ENCODE measurements at regions not wholly inside any gene's neighbourhood (a gene's known extent, or its start where the extent isn't known, plus 50 kb on each side); places are given as distances from the start of the nearest gene placed in this dataset.

DNA sequence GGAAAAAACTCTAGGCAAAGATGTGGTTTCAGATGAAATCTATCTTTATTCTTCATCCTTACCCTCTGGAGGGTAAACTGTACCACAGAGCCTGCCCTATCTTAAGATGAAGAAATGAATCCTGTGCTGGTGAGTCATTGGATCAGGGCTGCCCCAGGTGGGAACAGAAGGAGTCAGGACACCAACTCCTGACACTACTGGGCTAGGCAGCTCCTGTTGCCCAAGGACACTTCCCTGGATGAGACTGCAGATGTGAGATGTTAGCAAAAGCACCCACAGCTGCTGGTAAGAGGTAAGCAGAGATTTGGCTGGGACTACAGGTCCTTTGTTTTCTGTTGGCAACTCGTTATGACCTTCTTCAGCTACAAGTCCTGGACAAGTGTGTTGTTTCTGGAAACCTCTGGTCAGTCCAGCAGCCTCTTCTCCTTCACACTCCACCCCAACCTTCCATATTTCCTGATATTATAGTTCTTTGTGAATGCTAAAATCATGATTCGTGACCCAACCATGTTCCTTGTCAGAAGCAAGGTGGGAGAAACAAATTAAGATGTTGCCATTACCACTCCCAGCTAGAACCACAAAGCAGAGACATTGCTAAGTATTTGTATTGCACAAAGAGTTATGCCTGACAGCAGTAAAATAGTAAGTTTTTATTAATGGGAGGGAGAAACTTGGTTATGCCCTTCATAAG lies 104.2 kb upstream of the TGFBR2 start (continued):
- TF ChIP-seq, protein P1, sequence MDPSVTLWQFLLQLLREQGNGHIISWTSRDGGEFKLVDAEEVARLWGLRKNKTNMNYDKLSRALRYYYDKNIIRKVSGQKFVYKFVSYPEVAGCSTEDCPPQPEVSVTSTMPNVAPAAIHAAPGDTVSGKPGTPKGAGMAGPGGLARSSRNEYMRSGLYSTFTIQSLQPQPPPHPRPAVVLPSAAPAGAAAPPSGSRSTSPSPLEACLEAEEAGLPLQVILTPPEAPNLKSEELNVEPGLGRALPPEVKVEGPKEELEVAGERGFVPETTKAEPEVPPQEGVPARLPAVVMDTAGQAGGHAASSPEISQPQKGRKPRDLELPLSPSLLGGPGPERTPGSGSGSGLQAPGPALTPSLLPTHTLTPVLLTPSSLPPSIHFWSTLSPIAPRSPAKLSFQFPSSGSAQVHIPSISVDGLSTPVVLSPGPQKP (IDR thresholded peaks at IDR 0.05; ENCODE audit: borderline replicate concordance, low read depth, low read length), result no peak

DNA sequence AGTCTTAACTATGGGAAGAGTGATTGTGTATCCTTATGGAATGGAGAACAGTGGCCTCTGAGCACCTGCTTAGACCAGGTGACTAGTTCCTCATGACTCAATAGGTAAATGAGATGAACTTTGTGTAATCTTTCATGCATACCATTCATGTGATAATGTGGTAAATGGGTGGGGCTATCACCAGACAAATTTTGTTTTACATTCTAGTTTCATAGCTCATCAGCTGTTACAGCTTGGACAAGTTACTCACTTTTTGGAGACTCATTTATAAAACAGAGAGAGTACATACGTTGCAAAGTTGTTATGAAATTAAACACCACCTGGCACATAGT lies 103.7 kb upstream of the TGFBR2 start:
- Histone ChIP-seq H2AK5ac (ENCODE audit: low read depth, low read length) (no peak overlapping the region; the same call in 1 of the 2 replicates), H2BK20ac (ENCODE audit: low read depth, low read length) (no peak overlapping the region), H3K36me3 (ENCODE audit: control insufficient read depth, insufficient read depth, low read length) (no peaks in the 10 kb centered on the region), H3K4me3 (ENCODE audit: insufficient read depth, low read depth, low read length) (no peak overlapping the region), H2BK15ac (ENCODE audit: low read depth, low read length) (0 out of 3 replicates have a peak overlapping the region, but pooled peaks have one; percentile 10), H4K91ac (ENCODE audit: insufficient read depth, low read depth, low read length) (no peak overlapping the region), H4K8ac (ENCODE audit: low read depth in 2 of 2, low read length in 2 of 2) (no peak overlapping the region), H3K27me3 (ENCODE audit: control insufficient read depth, insufficient read depth, low read length) (no peaks in the 10 kb centered on the region), H3K18ac (ENCODE audit: low read depth, low read length) (no peak overlapping the region), H3K23ac (ENCODE audit: low read depth, low read length) (no peak overlapping the region), H3K4ac (ENCODE audit: low read depth, low read length) (no peak overlapping the region), H3K4me2 (ENCODE audit: low read depth, low read length) (no peak overlapping the region), H2BK120ac (ENCODE audit: low read depth, low read length) (no peak overlapping the region), H3K56ac (ENCODE audit: extremely low read depth, insufficient read depth, low read length) (no peak overlapping the region), H3K14ac (replicated peaks; ENCODE audit: low read depth, low read length) (no peak overlapping the region), H3K9ac (ENCODE audit: low read depth, low read length) (no peak overlapping the region), H2AK9ac (replicated peaks; ENCODE audit: low read depth, low read length, poor library complexity) (no peak overlapping the region), H3K79me1 (ENCODE audit: low read depth in 1 of 2, low read length in 2 of 2) (no peaks in the 10 kb centered on the region), H3K4me1 (ENCODE audit: control insufficient read depth, insufficient read depth, low read length) (peaks cover 4% of the 10 kb centered on the region; the same call in 1 of the 2 replicates), H4K5ac (ENCODE audit: low read depth, low read length) (no peak overlapping the region), H2BK5ac (ENCODE audit: low read depth, low read length, poor library complexity, severe bottlenecking) (peak overlapping the region; percentile 8), H3K27ac (ENCODE audit: insufficient read depth, low read length) (no peak overlapping the region), H4K20me1 (ENCODE audit: insufficient read depth, low read length) (no peaks in the 10 kb centered on the region), H2AFZ (replicated peaks; ENCODE audit: low read length, poor library complexity) (no peak overlapping the region), H3K9me3 (ENCODE audit: control insufficient read depth, insufficient read depth, low read length) (no peaks in the 10 kb centered on the region), H3K9me1 (ENCODE audit: insufficient read depth, low read length) (no peaks in the 10 kb centered on the region)
- dilution Hi-C loops (cut with HindIII; ENCODE audit: low sequenced_read_pairs, unreplicated experiment) (no loop called here), intact Hi-C loops (cut with micrococcal nuclease) (no loop called here), in situ Hi-C loops (cut with MboI; ENCODE audit: low sequenced_read_pairs) (no loop called here)
- CTCF ChIA-PET, result interaction anchor here (1.1 kb wide), 1 partner anchor 104 kb away, joined by 7 read pairs; the partner anchor contains the start of gene TGFBR2
- BruUV-seq (replicated peaks), result no TSS peak
- DNase-seq (peak; percentile 76), ATAC-seq (ENCODE audit: low read depth) (peak; percentile 54)
- no peak for TF ChIP-seq POLR2A (IDR thresholded peaks at IDR 0.05; ENCODE audit: low read depth, low read length)
- TF ChIP-seq BHLHE40 (IDR thresholded peaks at IDR 0.05; ENCODE audit: low read depth, low read length), result no peak
- no peak for TF ChIP-seq RCOR1 (IDR thresholded peaks at IDR 0.05; ENCODE audit: insufficient replicate concordance, low read length)
- TF ChIP-seq, protein P2, sequence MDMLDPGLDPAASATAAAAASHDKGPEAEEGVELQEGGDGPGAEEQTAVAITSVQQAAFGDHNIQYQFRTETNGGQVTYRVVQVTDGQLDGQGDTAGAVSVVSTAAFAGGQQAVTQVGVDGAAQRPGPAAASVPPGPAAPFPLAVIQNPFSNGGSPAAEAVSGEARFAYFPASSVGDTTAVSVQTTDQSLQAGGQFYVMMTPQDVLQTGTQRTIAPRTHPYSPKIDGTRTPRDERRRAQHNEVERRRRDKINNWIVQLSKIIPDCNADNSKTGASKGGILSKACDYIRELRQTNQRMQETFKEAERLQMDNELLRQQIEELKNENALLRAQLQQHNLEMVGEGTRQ (IDR thresholded peaks at IDR 0.05; ENCODE audit: low read depth, low read length), result no peak
- no peak for TF ChIP-seq NFE2L2 (IDR thresholded peaks at IDR 0.05; ENCODE audit: low read depth, low read length)
- WGBS, 2 experiments (ENCODE audit: extremely low coverage in 2 of 2, insufficient read length in 1 of 2), result no CpG with 5 or more reads among the region's 1 CpG
- POLR2A ChIA-PET (ENCODE audit: unreplicated experiment), result interaction anchor here (0.6 kb wide), 1 partner anchor 110 kb away, joined by 3 read pairs; no protein-coding TSS in a partner anchor

Measured in IMR-90 (cell line).